NB4 (cell line): ENCODE measurements at regions not wholly inside any gene's neighbourhood (a gene's known extent, or its start where the extent isn't known, plus 50 kb on each side); places are given as distances from the start of the nearest gene placed in this dataset.

Source experiments
- DNase-seq: peaks from one replicate; pipeline ENCODE4 v3.0.0; 2010; ENCODE audit warnings: low read depth
- H3K4me3 ChIP-seq: one replicate; pipeline ENCODE4 v1.5.1; 2011; ENCODE audit warnings: mild to moderate bottlenecking, low read depth, low read length, moderate library complexity
- CTCF ChIP-seq: IDR thresholded peaks from one replicate; pipeline ENCODE4 v1.5.1; 2012; ENCODE audit warnings: low read depth, low read length
- MAX ChIP-seq: IDR thresholded peaks from 2 replicates; pipeline ENCODE4 v1.6.1; 2011; ENCODE audit warnings: low read depth, low read length
- MYC ChIP-seq: IDR thresholded peaks from 2 replicates; pipeline ENCODE4 v1.6.1; 2011; ENCODE audit warnings: low read depth, low read length
- POLR2A ChIP-seq: IDR thresholded peaks from 2 replicates; pipeline ENCODE4 v1.6.1; 2011; ENCODE audit warnings: mild to moderate bottlenecking; ENCODE audit not compliant: insufficient read length; ENCODE audit errors: extremely low read depth

GRCh38 chr2:19045151-19045550 is 313.3 kb downstream of the OSR1 start:
- no peak for DNase-seq
- H3K4me3 ChIP-seq, result no peak overlapping the region
- TF ChIP-seq CTCF, result no peak
- no peak for TF ChIP-seq MYC
- no peak for TF ChIP-seq MAX
- TF ChIP-seq POLR2A, result no peak

GRCh38 chr2:19043893-19044292 is 314.5 kb downstream of the OSR1 start:
- TF ChIP-seq MYC (no peak), CTCF (no peak), POLR2A (no peak), MAX (no peak)
- no peak overlapping the region for H3K4me3 ChIP-seq
- DNase-seq, result no peak

GRCh38 chr2:19041434-19042041 is 316.9 kb downstream of the OSR1 start:
- no peak overlapping the region for H3K4me3 ChIP-seq
- TF ChIP-seq MAX (no peak), CTCF (no peak), MYC (no peak), POLR2A (no peak)
- DNase-seq, result no peak

- no peak for DNase-seq
- no peak for TF ChIP-seq MYC
- TF ChIP-seq POLR2A, result no peak
- TF ChIP-seq CTCF, result no peak
- no peak for TF ChIP-seq MAX
- no peak overlapping the region for H3K4me3 ChIP-seq
Measured at GRCh38 chr2:19038071-19039015, 320.1 kb downstream of the OSR1 start.

- TF ChIP-seq CTCF (no peak), MAX (no peak), MYC (no peak), POLR2A (no peak)
- no peak for DNase-seq
- no peak overlapping the region for H3K4me3 ChIP-seq
Measured at GRCh38 chr2:19036091-19036490, 322.3 kb downstream of the OSR1 start.
